Fibroblast of peridontal ligament (primary cell): ENCODE measurements at regions not wholly inside any gene's neighbourhood (a gene's known extent, or its start where the extent isn't known, plus 50 kb on each side); places are given as distances from the start of the nearest gene placed in this dataset.
"Not testable (repeated sequence)": the region's sequence is repeated elsewhere in the genome, so short reads cannot be mapped to it uniquely, and the experiment has no call there.

Experiments used
- DNase-seq: peaks from one replicate; pipeline ENCODE4 v3.0.0-alpha.2; 2010; ENCODE audit errors: extremely low read depth

DNA sequence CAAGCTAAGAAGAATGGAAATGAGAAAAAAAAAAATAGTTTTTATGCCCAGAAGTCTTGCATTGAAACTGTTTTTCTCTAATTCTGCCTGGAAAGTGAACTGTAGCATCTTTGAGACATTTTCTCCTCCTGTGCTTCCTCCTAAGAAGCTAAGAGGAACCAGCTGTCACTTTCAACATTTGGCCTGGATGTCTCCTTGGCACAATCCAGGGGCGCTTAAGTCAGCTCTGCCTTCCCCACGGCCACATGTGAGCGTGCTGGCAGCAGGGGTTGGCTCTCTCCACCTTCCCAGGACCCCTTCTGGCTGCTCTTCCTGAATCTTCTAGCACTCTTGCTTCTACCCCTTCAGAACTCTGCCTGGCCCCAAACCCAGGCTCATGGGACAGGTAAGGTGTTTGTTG is 289.6 kb upstream of the ADARB2 start:
- no peak for DNase-seq

DNA sequence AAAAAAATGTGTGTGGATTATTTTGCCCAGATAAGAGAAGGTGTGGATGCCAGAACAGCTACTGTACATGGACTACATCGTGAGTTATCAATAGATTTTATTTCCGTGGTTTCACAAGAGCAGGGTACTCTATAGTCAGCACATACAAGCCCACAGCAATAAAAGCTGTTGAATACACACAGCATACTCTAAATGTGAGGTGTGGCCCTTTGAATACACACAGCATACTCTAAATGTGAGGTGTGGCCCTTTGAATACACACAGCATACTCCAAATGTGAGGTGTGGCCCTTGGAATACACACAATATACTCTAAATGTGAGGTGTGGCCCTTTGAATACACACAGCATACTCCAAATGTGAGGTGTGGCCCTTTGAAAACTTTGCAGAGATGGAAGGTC is 287.4 kb upstream of the ADARB2 start:
- not testable (repeated sequence) for DNase-seq

DNA sequence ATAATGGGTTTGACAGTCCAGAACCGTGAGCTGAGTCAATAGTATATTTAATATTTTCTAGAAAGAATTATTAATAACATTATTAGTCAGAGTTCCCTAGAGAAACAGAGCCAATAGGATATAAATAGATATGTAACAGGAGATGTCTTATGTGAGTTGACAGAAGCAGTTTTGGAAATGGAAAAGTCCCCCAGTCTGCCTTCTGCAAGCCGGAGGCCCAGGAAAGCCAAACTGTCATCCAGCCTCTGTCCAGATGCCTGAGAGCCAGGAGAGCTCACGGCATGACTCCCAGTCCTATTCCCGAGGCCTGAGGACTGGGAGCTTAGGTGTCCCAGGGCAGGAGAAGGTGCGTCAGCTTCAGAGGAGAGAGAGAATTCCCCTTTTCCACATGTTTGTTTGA is 286.4 kb upstream of the ADARB2 start:
- DNase-seq, result no peak

DNA sequence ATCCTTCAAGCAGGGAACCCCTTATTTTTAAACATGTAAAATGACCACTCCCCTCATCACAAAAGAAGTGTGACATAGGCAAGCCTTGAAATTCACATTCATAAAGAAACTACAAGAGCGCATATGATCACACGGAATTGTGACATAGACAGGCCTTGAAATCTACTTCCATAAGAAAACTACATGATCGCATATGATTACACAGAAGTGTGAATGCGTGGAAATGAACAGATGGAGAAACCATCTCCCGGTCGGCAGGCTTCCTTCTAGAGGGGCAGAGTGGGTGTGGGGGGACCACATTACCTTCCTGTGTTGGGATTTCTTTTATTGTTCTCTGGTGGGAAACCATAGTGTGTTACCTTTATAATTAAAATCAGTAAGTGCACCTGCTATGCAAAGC is 285.1 kb upstream of the ADARB2 start:
- DNase-seq, result no peak

DNA sequence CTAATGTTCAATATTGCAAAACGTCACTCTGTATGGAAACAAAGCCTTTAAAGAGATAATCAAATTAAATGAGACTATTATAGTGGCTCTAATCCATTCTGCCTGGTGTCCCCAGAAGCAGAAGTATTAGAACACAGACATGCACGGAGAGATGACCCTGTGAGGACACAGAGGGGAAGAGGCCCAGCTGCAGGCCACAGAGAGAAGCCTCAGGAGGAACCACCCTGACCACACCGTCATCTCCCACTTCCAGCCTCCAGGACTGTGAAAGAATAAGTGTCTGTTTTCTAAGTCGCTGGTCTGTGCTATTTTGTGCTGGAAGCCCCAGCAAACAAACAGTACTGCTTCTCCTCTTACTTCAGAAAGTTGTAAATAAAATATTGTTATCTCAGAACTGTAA is 283.5 kb upstream of the ADARB2 start:
- DNase-seq, result no peak

DNA sequence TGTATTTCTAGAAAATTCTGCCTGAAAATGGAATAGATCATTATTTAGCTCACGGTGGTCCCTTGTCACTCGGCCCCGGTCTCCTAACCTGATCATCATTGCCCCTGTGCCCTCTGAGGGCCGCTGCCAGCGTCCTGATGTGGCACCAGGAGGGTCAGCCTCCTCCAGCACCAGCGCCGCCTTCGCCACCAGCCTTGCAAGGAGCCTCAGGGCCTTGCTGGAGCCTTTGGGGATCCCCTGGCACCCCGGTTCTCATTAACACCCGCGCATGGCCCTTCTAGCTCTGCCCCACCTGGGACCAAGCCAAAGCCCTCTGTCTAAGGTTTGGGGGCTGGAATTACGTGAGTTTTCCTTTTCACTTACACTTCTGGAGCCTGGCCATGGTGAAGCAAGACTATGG is 282.5 kb upstream of the ADARB2 start:
- no peak for DNase-seq

DNA sequence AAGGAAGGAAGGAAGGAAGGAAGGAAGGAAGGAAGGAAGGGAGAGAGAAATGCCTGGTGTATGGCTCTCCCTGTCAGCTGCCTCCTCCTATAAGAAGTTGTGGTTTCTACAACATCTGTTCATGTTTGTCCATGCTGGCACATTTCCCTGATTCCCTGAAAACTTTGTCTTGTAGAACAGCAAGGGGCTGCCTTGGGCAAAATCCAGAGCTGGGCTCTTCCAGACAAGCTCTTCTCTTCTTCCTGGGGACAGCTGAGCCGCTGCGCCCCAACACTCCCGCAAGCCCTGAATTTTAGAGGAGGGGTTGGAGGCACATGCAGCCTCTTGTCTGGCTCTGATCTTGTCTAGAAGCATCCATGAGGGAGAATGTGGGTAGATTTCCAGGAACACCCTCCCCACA is 282.0 kb upstream of the ADARB2 start:
- no peak for DNase-seq

DNA sequence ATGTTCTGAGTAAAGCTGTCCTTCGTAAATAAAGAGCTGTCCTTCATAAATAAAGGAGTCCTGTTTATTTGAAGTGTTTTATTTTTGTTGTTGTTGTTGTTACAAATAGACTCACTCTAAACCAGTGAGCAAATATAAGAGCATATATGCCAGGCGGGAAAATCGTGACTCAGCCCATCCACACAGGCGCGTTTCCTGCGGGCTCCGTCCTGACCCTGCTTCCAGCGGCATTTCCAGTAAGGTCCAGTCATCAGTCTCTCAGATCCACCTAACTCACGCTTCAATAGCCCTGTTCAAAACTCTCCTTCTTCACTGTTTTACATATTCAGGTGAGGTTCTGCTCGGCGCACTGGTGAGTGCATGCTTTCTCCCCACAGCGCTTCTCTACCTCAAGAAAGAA is 277.2 kb upstream of the ADARB2 start:
- no peak for DNase-seq

DNA sequence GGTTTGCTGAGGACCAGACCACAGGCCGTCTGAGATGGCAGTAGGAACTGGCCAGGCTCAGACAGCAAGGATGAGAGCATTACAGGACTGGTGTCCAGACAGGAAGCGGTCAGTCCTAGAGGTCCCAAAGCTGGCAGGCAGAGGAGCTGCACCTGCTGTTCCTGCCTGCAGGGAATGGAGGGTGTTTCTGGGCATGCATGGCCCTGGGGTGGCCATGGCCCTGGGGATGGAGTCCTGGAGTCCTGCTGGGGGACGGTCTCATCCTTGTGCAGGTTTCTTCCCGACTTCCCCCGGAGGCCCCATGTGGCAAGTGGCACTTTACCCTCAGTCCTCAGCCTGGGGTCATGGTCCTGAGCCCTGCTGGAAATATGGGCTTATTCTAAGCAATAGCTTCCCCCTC is 274.9 kb upstream of the ADARB2 start:
- no peak for DNase-seq

DNA sequence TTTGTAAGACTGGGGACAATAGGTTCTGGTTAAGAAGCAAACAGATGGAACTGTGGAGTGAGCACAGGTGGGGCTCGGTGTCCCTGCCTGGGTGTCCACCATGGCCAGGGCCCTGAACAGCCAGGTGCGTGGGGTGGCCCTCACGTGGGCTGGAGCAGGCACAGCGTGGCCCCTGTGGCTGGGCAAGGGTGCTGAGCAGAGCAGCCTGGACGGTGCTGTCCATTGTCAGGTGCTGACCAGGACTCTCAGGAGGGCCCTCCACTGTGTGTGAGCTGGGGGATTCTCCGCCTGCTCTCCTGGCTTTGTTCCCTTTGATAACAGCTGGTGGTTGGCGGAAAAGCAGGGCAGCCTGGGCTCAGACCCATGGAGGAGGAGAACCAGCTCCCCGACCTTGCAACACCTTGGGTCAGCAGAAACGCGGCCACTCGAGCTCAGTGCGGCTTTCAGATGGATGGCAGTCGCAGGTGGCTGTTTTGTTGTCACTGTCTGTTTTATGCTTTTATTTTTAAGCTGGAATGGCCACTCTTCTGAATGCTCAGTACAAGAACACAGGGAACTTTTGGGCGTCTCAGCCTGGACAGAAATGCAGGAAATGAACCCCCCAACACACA is 273.9 kb upstream of the ADARB2 start:
- no peak for DNase-seq

DNA sequence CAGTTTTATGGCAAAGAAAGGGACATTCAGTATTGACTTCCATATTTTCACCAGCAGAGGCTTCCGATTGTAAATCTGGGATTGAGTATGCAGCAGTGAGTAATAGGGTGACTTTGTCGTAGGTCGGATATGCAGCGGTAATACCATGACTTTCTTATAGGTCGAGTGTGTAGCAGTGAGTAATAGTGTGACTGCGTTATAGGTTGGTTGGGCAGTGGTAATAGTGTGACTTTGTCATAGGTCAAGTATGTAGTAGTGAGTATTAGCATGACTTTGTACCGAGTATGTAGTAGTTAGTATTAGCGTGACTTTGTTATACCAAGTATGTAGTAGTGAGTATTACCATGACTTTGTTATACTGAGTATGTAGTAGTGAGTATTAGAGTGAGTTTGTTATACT is 268.2 kb upstream of the ADARB2 start:
- DNase-seq, result no peak

DNA sequence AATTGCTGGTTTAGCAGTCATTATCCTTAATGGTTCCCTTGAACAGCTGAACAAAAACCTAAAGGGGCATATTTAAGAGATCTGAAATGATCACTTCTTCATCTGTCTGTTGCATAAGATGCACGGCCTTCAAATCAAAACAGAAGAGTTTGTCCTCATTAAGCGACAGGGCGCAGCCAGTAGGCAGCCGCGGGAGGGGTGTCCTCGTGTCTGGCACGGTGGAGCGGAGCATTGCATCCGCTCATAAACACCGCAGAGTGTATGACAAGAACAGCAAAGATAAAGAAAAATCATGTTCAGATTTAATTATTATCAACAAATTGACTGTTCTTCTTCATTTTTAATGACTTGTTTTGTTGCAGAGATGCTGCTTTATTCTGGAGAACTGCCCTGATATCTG is 255.6 kb upstream of the ADARB2 start:
- DNase-seq, result no peak

DNA sequence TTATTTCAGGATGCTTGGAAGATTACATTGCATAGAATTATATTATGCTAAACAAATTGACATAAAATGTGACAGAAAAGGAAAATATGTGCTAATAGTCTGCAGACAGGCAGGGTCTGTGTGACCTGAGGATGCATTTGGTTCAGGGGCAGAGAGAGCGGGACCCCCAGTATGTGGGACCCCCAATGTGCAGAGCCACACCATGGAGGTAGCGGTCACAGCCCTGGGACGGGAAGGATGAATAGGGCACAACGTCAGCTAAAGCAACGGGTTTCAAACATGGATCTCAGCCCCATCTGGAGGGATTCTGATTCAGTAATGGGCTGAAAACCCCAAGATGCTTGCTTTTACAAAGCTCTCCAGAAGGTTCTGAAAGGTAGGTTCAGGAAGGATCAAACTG is 251.8 kb upstream of the ADARB2 start:
- DNase-seq, result no peak

DNA sequence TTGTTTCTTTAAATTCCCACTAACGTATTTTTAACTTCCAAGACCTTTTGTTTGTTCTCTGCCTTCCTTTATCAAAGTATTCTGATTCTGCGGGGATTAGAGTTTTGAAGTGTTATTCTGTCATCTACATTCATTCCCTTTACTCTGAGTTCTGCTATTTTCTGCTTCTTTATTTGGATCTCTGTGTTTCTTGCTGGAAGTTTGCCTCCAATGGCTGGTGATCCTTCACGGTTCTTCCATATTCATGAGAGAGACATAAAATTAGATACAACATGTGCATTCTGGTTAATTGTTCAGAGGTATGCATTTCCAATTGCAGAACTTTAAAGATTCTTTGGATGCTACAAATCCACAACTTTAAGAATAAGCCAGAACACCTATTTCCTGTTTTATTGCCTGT is 244.7 kb upstream of the ADARB2 start:
- DNase-seq, result no peak

DNA sequence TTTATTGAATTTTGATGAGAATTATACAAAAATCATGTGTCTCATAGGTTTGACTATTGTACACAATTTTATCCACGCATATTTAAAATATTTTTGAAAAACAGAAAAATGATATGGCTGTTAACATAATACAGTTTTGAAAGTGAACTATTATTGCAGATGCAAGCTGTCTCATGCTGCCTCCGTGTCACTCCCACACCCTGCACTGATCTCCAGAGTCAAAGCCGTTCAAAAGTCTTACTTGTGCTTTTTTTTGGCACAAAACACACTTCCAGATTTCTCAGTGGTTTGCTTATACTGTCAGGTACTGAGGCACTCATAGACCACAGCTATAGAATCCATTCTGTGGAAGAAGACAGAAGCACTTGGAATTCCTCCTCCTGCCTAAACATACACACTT is 243.1 kb upstream of the ADARB2 start:
- DNase-seq, result no peak

DNA sequence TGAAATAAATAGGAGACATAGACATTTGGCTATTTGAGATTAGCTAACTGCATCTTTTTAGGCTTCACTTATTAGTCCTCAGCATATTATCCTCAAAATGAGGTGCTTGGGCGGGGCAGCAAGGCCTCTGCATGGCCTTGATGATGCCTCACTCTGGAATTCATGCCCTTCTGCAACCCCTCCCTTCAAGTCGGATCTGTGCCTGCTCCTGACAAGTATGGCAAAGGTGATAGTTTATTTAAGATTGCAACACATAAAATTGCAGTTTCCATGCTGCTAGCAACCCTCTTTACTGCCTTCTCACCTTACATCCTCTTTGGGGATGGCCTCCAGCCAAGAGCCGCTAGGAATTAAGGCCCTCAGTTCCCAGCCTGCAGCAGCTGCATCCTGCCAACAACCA is 241.3 kb upstream of the ADARB2 start:
- DNase-seq, result no peak

DNA sequence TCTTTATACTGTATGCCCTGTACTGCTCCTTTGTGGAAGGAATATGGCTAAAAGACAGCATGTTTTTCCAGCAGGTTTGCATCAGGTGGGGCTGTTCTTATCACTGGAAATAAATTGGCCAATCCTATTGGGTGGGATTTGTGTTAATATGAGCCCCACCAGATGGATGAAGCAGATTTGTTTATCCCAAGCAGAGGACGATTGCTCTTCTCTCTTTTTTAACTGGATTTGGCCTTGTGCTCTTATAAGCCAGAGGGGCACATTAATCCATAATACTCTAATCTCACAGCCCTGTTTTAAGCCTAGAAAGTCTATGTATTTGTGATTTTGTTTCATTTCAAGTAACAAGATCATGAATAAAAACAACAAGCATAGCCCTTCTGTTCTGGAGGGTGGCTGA is 240.1 kb upstream of the ADARB2 start:
- no peak for DNase-seq

DNA sequence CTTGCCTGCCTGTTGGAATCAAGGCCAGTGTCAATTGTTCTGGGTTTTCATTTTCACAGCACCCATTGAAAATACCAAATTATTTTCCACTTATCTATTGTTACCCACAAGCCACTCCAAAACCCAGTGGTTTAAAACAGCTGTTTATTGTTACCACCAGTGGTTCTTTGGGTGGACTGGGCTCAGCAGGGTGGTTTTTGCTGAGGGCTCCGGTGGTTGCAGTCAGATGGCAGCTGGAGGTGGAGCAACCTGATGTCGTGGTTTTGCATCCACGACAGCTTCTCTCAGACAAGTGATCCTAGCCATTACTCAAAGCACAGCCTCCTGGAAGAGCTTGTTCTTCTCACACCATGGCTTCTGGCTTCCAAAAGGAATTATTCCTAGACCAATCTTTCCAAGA is 235.1 kb upstream of the ADARB2 start:
- DNase-seq, result no peak

DNA sequence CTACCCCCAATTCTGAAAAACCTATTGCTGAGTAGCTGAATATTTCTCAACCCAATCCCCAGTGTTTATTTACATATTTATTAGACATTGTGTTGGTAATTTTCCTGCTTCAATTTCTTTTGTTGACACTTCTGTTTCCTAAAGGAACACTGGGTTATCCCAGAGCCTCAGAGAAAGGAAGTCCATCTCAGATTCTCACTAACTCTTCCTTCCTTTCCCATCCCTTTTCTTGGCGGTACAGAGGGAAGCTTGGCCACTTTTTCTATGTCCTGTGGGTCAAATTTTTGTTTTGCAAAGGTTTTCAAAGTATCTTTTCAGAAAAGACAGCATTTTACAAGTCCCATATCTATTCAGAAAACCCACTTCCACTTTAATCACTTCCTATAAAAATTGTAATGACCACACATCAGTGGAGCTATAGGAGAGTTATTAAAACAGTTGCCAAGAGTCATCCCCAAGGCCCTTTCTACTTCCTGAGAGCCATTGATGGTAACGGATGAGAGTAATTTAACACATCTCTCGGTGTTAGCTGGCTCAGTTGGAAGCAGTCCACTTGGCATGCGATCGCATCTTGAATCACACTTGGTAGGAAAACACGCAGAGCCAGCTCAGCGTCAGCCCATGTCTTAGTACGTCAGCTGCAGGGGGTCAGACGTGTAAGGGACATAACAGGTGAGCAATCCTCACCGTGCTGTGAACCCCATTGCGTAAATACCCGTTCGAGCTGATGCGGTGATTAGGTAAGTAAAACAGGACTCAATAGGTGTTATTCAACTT is 231.1 kb upstream of the ADARB2 start:
- DNase-seq, result no peak

DNA sequence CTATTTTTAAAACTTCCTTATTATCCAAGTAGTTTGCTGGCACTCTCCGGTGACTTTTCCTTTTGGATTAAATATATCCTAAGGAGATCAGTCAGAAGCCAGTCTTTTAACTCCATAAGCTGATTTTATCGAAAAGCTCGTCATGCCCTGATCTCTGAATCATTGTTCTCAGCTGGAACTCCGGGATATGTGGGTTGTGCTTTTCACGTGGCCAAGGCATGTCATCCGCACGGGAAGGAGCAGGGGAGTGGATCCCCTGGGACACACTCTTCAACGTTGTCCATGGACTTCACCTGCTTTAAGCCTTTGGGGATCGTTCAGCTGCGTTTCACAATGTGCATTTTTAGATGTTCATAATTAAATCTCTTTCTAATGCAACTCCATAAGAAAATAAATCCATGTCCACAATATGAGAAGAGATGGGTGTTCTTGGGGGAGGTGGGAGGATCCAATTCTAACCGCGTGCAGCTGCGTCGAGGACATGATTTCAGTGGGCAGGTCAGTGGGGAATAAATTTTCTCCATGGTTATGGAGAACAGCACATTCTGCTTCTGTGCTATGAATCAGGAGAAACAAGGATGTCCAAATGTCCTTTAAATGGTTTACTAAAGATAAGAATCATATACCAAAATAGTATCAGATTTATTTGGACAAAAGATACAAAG is 229.5 kb upstream of the ADARB2 start:
- no peak for DNase-seq

DNA sequence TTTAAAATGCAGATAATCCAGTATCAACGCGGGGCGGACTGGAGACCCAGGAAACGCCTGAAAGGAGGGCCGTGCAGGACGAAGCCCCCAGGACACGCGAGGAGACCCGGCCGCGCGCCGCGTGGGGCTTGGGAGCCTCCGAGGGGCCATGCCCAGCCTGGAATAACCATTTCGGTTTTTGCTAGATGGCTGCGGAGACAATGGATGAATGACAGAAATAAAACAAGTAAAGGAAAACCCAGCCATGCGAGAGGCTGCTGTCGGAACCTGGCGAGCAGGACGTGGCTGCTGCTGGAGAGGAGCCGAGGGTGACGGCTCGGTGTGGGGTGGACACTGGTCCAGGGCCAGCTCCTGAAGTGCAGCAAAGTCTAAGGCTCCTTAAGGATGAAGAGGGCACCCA is 227.2 kb upstream of the ADARB2 start:
- DNase-seq, result no peak

DNA sequence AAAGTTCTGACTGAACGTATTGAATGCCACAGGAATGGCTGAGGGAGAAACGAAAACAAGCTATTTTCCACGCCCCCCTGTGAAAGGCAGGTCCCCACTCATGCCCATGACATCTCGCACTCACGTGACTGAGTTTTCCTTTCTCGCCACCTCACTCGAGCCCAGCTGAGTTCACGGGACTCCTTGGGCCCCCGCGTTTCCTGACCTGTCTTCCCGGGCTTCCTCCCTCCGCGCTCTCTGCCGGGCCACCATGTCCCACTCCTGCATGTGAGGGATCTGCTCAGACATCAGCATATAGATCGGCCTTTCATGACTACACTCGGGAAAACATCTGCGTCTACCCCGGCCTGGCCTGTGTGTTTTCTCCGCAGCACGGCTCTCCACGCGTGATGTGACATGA is 226.0 kb upstream of the ADARB2 start:
- DNase-seq, result no peak

DNA sequence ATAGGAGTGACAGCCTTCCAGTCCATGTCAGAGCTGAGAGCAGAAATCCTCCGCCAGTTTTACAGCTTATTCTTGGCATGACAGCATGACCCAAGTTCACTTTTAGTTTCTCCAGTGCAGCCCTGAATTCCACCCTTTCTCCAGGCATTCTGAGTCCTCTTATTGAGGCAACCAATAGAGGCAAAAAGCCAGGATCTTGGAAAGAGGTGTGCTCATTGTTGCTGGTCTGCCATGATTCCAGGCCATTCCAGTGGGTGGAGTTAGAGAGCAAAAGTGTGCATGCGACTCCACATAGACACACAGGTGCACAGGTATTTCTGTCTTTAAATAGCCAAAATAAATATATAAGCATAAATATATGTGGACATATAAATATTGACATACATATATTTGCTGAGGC is 224.7 kb upstream of the ADARB2 start:
- no peak for DNase-seq
